ENCODE measurements at regions not wholly inside any gene's neighbourhood (a gene's known extent, or its start where the extent isn't known, plus 50 kb on each side); places are given as distances from the start of the nearest gene placed in this dataset.

DNA sequence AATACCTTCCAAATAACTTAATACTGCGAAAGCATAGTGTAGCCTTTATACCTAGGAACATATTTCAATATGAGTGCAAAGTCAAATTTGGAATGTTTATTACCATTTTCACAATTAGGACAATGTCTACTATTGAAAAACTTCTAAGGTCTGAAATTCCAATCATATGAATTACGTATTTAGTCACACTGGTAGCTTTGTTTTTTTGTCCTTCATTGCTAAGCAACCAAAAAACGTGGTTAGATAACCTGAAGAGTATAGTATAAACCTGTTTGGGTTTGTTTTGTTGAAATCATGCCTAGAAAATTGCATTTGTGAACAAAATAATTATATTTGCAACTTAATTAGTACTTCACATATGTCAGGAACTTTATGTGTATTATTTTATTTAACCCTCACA is 134.2 kb downstream of the FBXO4 start:
- TF ChIP-seq, protein P1, sequence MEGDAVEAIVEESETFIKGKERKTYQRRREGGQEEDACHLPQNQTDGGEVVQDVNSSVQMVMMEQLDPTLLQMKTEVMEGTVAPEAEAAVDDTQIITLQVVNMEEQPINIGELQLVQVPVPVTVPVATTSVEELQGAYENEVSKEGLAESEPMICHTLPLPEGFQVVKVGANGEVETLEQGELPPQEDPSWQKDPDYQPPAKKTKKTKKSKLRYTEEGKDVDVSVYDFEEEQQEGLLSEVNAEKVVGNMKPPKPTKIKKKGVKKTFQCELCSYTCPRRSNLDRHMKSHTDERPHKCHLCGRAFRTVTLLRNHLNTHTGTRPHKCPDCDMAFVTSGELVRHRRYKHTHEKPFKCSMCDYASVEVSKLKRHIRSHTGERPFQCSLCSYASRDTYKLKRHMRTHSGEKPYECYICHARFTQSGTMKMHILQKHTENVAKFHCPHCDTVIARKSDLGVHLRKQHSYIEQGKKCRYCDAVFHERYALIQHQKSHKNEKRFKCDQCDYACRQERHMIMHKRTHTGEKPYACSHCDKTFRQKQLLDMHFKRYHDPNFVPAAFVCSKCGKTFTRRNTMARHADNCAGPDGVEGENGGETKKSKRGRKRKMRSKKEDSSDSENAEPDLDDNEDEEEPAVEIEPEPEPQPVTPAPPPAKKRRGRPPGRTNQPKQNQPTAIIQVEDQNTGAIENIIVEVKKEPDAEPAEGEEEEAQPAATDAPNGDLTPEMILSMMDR (IDR thresholded peaks at IDR 0.05): no peak
- TF ChIP-seq POLR2A (IDR thresholded peaks at IDR 0.05): no peak

Measured in uterus (tissue), 2 donors.